ENCODE measurements at regions not wholly inside any gene's neighbourhood (a gene's known extent, or its start where the extent isn't known, plus 50 kb on each side); places are given as distances from the start of the nearest gene placed in this dataset.
A peak's percentile ranks its signal among the peaks of the same experiment; 100 is the strongest.

DNA sequence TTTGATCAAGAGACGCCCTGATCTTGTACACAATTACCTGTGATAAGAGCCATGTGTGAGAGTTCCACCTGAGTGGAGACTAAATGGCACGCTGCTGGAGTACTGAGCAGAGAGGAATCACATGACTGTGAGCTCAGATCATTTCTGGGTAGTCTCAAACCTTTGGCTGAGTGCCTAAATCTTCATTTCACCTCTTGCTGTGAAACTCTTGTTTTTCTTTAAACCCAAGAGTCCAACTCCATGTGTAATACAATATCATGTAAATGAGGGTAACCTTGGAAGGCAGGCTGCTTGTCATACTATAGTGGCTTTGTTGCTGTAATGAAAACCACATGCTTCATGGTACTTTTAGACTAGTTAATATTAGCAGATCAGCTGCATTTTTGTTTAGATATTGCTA lies 156.9 kb downstream of the CAND1 start:
- DNase-seq (ENCODE audit: low spot score), result no peak
- no peak for TF ChIP-seq CTCF (IDR thresholded peaks at IDR 0.05)
- Histone ChIP-seq H3K4me1 (peaks cover 0 to 23% of the 10 kb centered on the region in 2 donors), H3K27ac (no peak overlapping the region), H3K4me3 (no peak overlapping the region), H3K27me3 (no peaks in the 10 kb centered on the region), H3K36me3 (no peaks in the 10 kb centered on the region), H3K9me3 (no peaks in the 10 kb centered on the region)

- Histone ChIP-seq H3K27me3 (no peaks in the 10 kb centered on the region), H3K4me3 (no peak overlapping the region), H3K36me3 (no peaks in the 10 kb centered on the region), H3K27ac (no peak overlapping the region), H3K9me3 (no peaks in the 10 kb centered on the region), H3K4me1 (peaks cover 0 to 32% of the 10 kb centered on the region in 2 donors)
- DNase-seq (ENCODE audit: low spot score), result no peak
- no peak for TF ChIP-seq CTCF (IDR thresholded peaks at IDR 0.05)
These were observed 158.2 kb downstream of the CAND1 start for GRCh38 chr12:67427336-67427735.

GRCh38 chr12:67428431-67428830 lies 159.3 kb downstream of the CAND1 start:
- H3K9me3 ChIP-seq, result no peaks in the 10 kb centered on the region
- TF ChIP-seq CTCF (IDR thresholded peaks at IDR 0.05), result no peak
- H3K36me3 ChIP-seq, result no peaks in the 10 kb centered on the region
- H3K4me1 ChIP-seq, result peaks cover 0 to 32% of the 10 kb centered on the region in 2 donors
- DNase-seq (ENCODE audit: low spot score), result no peak
- H3K27ac ChIP-seq, result no peak overlapping the region
- H3K4me3 ChIP-seq, result no peak overlapping the region
- no peaks in the 10 kb centered on the region for H3K27me3 ChIP-seq

GRCh38 chr12:67430708-67431335 lies 161.7 kb downstream of the CAND1 start:
- Histone ChIP-seq H3K4me1 (peaks cover 0 to 51% of the 10 kb centered on the region in 2 donors), H3K27ac (peak overlapping the region; percentile 46 to 89), H3K27me3 (no peaks in the 10 kb centered on the region), H3K36me3 (no peaks in the 10 kb centered on the region), H3K4me3 (no peak overlapping the region), H3K9me3 (no peaks in the 10 kb centered on the region)
- peak; percentile 87 for DNase-seq (ENCODE audit: low spot score)
- TF ChIP-seq CTCF (IDR thresholded peaks at IDR 0.05), result peak in 1 of 2 donors; percentile 62

DNA sequence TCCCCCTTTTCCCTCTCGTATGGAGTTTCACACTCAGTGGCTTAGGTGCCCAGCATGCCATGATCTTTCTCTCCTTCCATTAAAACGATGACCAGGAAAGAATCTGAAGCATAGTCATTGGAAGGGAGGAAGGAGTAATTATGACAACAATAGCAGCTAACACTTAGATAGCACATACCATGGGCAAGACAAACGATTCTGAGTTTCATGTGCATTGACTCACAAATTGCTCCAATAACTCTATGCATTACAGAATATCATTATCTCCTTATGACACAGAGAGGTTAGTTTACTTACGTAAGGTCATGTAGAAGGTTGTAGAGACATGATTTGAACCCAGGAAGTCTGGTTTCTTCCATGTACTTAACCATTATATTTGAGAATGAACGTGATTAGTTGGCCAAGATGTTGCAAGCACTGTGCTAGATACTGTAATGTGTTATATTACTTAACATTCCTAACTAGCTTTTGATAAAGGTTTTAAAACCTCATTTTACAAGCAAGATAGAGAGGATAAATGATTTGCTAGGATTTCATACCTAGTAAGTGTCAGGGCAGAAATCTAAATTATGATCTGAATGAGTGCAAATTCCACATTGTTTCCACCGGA lies 162.4 kb downstream of the CAND1 start:
- H3K36me3 ChIP-seq, result no peaks in the 10 kb centered on the region
- H3K9me3 ChIP-seq, result no peaks in the 10 kb centered on the region
- H3K27me3 ChIP-seq, result no peaks in the 10 kb centered on the region
- no peak overlapping the region for H3K4me3 ChIP-seq
- DNase-seq (ENCODE audit: low spot score), result no peak
- TF ChIP-seq CTCF (IDR thresholded peaks at IDR 0.05), result no peak
- H3K4me1 ChIP-seq, result peaks cover 0 to 49% of the 10 kb centered on the region in 2 donors
- peak overlapping the region; percentile 46 to 89 for H3K27ac ChIP-seq
